Mammary epithelial cell (primary cell): ENCODE measurements at regions not wholly inside any gene's neighbourhood (a gene's known extent, or its start where the extent isn't known, plus 50 kb on each side); places are given as distances from the start of the nearest gene placed in this dataset.

Experiments used
- EZH2 ChIP-seq: IDR thresholded peaks from 2 replicates; pipeline ENCODE4 v1.6.1; 2012; ENCODE audit warnings: low read length, inconsistent platforms, borderline replicate concordance
- TF ChIP-seq, protein P1 (sequence below), 2 donors: IDR thresholded peaks in 1 of 2; conservative IDR thresholded peaks in 1 of 2; 2 replicates each; pipeline ENCODE4 v1.5.1; 2011 to 2012; ENCODE audit warnings: inconsistent platforms in 2 of 2, low read length in 2 of 2, mild to moderate bottlenecking in 2 of 2, control low read depth in 1 of 2, low read depth in 1 of 2; ENCODE audit not compliant: insufficient read depth in 1 of 2; ENCODE audit errors: extremely low read depth in 1 of 2

DNA sequence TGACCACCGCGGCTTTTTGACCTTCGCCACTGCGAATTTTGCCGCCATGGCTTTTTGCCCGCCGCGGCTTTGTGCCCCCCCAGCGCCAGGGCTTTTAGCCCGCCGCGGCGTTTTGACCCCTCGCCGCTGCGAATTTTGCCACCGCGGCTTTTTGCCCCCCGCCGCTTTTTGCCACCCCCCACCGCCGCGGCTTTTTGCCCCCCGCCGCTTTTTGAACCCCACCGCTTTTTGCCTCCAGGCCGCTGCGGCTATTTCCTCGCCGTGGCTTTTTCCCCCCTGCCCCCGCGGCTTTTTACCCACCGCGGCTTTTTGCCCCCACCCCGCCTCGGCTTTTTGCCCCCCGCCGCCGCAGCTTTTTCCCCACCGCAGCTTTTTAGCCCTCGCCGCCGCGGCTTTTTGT is 134.8 kb upstream of the TP53TG3C start:
- TF ChIP-seq, protein P1, sequence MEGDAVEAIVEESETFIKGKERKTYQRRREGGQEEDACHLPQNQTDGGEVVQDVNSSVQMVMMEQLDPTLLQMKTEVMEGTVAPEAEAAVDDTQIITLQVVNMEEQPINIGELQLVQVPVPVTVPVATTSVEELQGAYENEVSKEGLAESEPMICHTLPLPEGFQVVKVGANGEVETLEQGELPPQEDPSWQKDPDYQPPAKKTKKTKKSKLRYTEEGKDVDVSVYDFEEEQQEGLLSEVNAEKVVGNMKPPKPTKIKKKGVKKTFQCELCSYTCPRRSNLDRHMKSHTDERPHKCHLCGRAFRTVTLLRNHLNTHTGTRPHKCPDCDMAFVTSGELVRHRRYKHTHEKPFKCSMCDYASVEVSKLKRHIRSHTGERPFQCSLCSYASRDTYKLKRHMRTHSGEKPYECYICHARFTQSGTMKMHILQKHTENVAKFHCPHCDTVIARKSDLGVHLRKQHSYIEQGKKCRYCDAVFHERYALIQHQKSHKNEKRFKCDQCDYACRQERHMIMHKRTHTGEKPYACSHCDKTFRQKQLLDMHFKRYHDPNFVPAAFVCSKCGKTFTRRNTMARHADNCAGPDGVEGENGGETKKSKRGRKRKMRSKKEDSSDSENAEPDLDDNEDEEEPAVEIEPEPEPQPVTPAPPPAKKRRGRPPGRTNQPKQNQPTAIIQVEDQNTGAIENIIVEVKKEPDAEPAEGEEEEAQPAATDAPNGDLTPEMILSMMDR (conservative IDR thresholded peaks at IDR 0.05 in 1 of 2, IDR thresholded peaks at IDR 0.05 in 1 of 2; ENCODE audit: extremely low read depth in 1 of 2, insufficient read depth in 1 of 2, low read depth in 1 of 2, low read length in 2 of 2), result no peak
- TF ChIP-seq EZH2, result no peak
